Adrenal gland (tissue), 9 donors: ENCODE measurements at regions not wholly inside any gene's neighbourhood (a gene's known extent, or its start where the extent isn't known, plus 50 kb on each side); places are given as distances from the start of the nearest gene placed in this dataset.
"Not testable (repeated sequence)": the region's sequence is repeated elsewhere in the genome, so short reads cannot be mapped to it uniquely, and the experiment has no call there.

ENCODE experiments used
- DNase-seq, 7 donors: peaks; one replicate each; pipeline ENCODE4 v3.0.0-alpha.2; 2019 to 2020
- H3K27ac ChIP-seq, 5 donors: fragments of 200-600 bp; sonication (generic) in 4 of 5; 1 replicate in 3 of 5; 2 replicates in 2 of 5; pipeline versions ENCODE4 v1.5.1 to v1.8.0; 2016 to 2020; ENCODE audit warnings: mild to moderate bottlenecking in 1 of 5
- H3K27me3 ChIP-seq: fragments of 200-600 bp; 2 replicates; pipeline ENCODE4 v1.8.0; 2021
- H3K36me3 ChIP-seq, 2 donors: fragments of 200-600 bp; replicated peaks in 1 of 2; 1 replicate in 1 of 2; 2 replicates in 1 of 2; pipeline versions ENCODE4 v1.5.1 to v1.8.0; 2018 to 2022
- H3K4me1 ChIP-seq, 2 donors: fragments of 200-600 bp; replicated peaks in 1 of 2; 1 replicate in 1 of 2; 2 replicates in 1 of 2; pipeline versions ENCODE4 v1.5.1 to v1.8.0; 2018 to 2021
- H3K4me3 ChIP-seq, 4 donors: fragments of 200-600 bp; sonication (generic) in 3 of 4; one replicate each; pipeline ENCODE4 v1.5.1; 2016 to 2018
- H3K9me3 ChIP-seq, 3 donors: fragments of 200-600 bp; sonication (generic) in 1 of 3; replicated peaks in 1 of 3; 1 replicate in 2 of 3; 2 replicates in 1 of 3; pipeline versions ENCODE4 v1.5.1 to v1.8.0; 2016 to 2021
- CTCF ChIP-seq, 6 experiments: fragments of 450-650 bp in 4 of 6; fragments of 200-600 bp in 2 of 6; sonication (generic) in 1 of 6; IDR thresholded peaks; 1 replicate in 5 of 6; 2 replicates in 1 of 6; pipeline versions ENCODE4 v1.5.1 to v1.8.0; 2016 to 2021; ENCODE audit warnings: antibody characterized with exemption in 6 of 6, mild to moderate bottlenecking in 2 of 6, moderate library complexity in 1 of 6
- POLR2A ChIP-seq, 2 donors: fragments of 450-650 bp; IDR thresholded peaks; one replicate each; pipeline ENCODE4 v1.6.1; 2017; ENCODE audit warnings: antibody characterized with exemption in 2 of 2, mild to moderate bottlenecking in 2 of 2, moderate library complexity in 1 of 2
- WGBS, 4 donors: extraction: QIAGEN DNeasy Blood & Tissue Kit in 2 of 4; methylation state at CpG; one replicate each; pipeline versions ENCODE4 v1.1.5 to v1.1.7; 2013 to 2017; 5-methylcytosine and 5-hydroxymethylcytosine counted together
- intact Hi-C, 2 donors: fragments of 100-400 bp; cut with DNase I; formaldehyde crosslinking; loops; one replicate each; pipeline versions ENCODE4 v1.14.1 to v1.15.0; 2022 to 2023
- donor health status: healthy with polysubstance abuse.
- donor health status: Bipolar disorder and iron deficiency.
- donor health status: DM: yes; HTN: yes; CAD: no.
- donor health status: DM: no; HTN: no; CAD: no.
- donor health status: DM: no; HTN: no; CAD: no.

GRCh38 chr1:54474310-54475251 lies 68.4 kb upstream of the SSBP3 start:
- WGBS, 4 donors, result 0 to 15% (median 4%) methylated on average over 1 to 47 of the region's 47 CpGs
- Histone ChIP-seq H3K36me3 (no peaks in the 10 kb centered on the region), H3K4me1 (peaks cover 5 to 15% of the 10 kb centered on the region in 2 donors), H3K4me3 (peak overlapping the region in 1 of 4 donors; percentile 61), H3K27me3 (no peaks in the 10 kb centered on the region), H3K9me3 (no peaks in the 10 kb centered on the region), H3K27ac (peak overlapping the region in 1 of 5 donors; percentile 29)
- intact Hi-C loops, result loop anchor here in 1 of 2 donors (5.0 kb wide), 1 partner anchor 57 kb away; no protein-coding TSS in a partner anchor
- no peak for TF ChIP-seq CTCF (IDR thresholded peaks at IDR 0.05)
- TF ChIP-seq POLR2A (IDR thresholded peaks at IDR 0.05), result no peak
- DNase-seq, result peak in 1 of 7 donors; percentile 16

GRCh38 chr1:54471588-54471987 lies 65.4 kb upstream of the SSBP3 start:
- H3K36me3 ChIP-seq, result no peaks in the 10 kb centered on the region
- intact Hi-C loops, result loop anchor here in 1 of 2 donors (5.0 kb wide), 1 partner anchor 54 kb away; no protein-coding TSS in a partner anchor
- 84 to 92% (median 90%) methylated on average over 6 to 7 of the region's 7 CpGs for WGBS, 4 donors
- no peaks in the 10 kb centered on the region for H3K27me3 ChIP-seq
- no peak for DNase-seq
- TF ChIP-seq POLR2A (IDR thresholded peaks at IDR 0.05) (no peak), CTCF (IDR thresholded peaks at IDR 0.05) (no peak)
- H3K4me1 ChIP-seq, result peaks cover 5 to 15% of the 10 kb centered on the region in 2 donors
- no peaks in the 10 kb centered on the region for H3K9me3 ChIP-seq
- no peak overlapping the region for H3K4me3 ChIP-seq
- no peak overlapping the region for H3K27ac ChIP-seq

GRCh38 chr1:54469444-54469843 lies 63.2 kb upstream of the SSBP3 start:
- peaks cover 7 to 13% of the 10 kb centered on the region in 2 donors for H3K4me1 ChIP-seq
- H3K27ac ChIP-seq, H3K9me3 ChIP-seq, H3K27me3 ChIP-seq, H3K4me3 ChIP-seq, DNase-seq, intact Hi-C loops, H3K36me3 ChIP-seq: not testable (repeated sequence)
- WGBS, 4 donors, result 88 to 95% (median 90%) methylated on average over 2 of the region's 2 CpGs

- 88 to 99% (median 96%) methylated on average over 5 of the region's 5 CpGs for WGBS, 4 donors
- intact Hi-C loops, H3K36me3 ChIP-seq, H3K27ac ChIP-seq, H3K27me3 ChIP-seq, H3K9me3 ChIP-seq, H3K4me3 ChIP-seq, DNase-seq: not testable (repeated sequence)
- H3K4me1 ChIP-seq, result peaks cover 9 to 16% of the 10 kb centered on the region in 2 donors
These were observed 62.3 kb upstream of the SSBP3 start for GRCh38 chr1:54468288-54469084.

- Histone ChIP-seq H3K4me3 (no peak overlapping the region), H3K4me1 (peaks cover 9 to 21% of the 10 kb centered on the region in 2 donors), H3K27ac (peak overlapping the region in 1 of 5 donors; percentile 8), H3K9me3 (no peaks in the 10 kb centered on the region), H3K36me3 (no peaks in the 10 kb centered on the region), H3K27me3 (no peaks in the 10 kb centered on the region)
- TF ChIP-seq CTCF (IDR thresholded peaks at IDR 0.05) (no peak), POLR2A (IDR thresholded peaks at IDR 0.05) (no peak)
- no peak for DNase-seq
- intact Hi-C loops, result no loop called here
- 61 to 68% (median 63%) methylated on average over 4 to 5 of the region's 5 CpGs for WGBS, 4 donors
These were observed 59.2 kb upstream of the SSBP3 start for GRCh38 chr1:54465351-54465811.
